ENCODE measurements at regions not wholly inside any gene's neighbourhood (a gene's known extent, or its start where the extent isn't known, plus 50 kb on each side); places are given as distances from the start of the nearest gene placed in this dataset.

DNA sequence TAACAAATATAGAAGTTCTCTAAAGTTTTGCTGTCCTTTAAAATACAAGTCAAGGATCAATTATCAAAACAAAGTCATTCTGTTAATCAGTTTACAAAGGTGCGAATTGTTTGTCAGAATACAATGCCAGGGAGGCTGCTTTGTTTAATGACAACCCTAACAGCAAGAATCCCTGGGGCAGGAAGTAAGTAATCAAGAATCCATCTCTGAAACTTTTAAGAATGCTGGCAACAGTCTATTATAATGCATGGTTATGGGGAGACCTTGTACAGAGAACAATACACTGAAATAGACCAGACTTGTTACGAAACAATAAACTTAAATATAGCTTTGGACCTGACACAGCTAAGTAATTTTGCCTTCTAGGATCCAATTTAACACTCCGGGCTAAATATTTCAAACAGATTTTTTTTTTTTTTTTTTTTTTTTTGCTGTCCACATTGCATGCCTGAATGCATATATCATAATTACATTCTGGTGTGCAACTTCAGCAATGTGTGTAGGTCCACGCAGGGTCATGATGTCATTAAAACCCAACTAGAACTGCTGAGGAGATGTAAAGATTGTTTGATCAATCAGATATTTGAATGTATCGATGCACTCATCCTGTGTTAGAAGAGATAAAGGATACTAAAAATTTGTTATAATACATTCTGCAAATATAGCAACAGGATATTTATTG is 421.3 kb downstream of the CETN3 start:
- Histone ChIP-seq H3K4me1 (ENCODE audit: control insufficient read depth, extremely low read depth, insufficient read depth, low read length) (no peaks in the 10 kb centered on the region), H3K9me1 (replicated peaks; ENCODE audit: control insufficient read depth, extremely low read depth, insufficient read depth, low read length) (no peaks in the 10 kb centered on the region), H2AFZ (ENCODE audit: low read depth, low read length) (no peak overlapping the region), H3K27me3 (ENCODE audit: control insufficient read depth in 2 of 2, insufficient read depth in 2 of 2, low read length in 2 of 2) (no peaks in the 10 kb centered on the region), H4K20me1 (replicated peaks; ENCODE audit: control insufficient read depth, extremely low read depth, insufficient read depth, low read length) (no peaks in the 10 kb centered on the region), H3K9ac (replicated peaks; ENCODE audit: extremely low read depth, insufficient read depth, low read length) (no peak overlapping the region), H3K4me3 (replicated peaks in 1 of 3; ENCODE audit: insufficient read depth in 1 of 3, low read depth in 1 of 3, low read length in 3 of 3) (no peak overlapping the region), H3K79me2 (ENCODE audit: control insufficient read depth, insufficient read depth, low read length) (no peaks in the 10 kb centered on the region), H3K27ac (ENCODE audit: insufficient read depth, low read depth, low read length) (no peak overlapping the region), H3K9me3 (replicated peaks; ENCODE audit: control insufficient read depth, insufficient read depth, low read length) (no peaks in the 10 kb centered on the region), H3K4me2 (ENCODE audit: insufficient read depth, low read length) (no peak overlapping the region), H3K36me3 (ENCODE audit: control insufficient read depth in 2 of 2, extremely low read depth in 1 of 2, insufficient read depth in 2 of 2, low read length in 2 of 2) (no peaks in the 10 kb centered on the region)
- FAIRE-seq (no peak), DNase-seq (ENCODE audit: low read depth, low spot score) (no peak)
- intact Hi-C loops (cut with micrococcal nuclease) (no loop called here), dilution Hi-C loops (cut with MboI; ENCODE audit: extremely low pct_ligation_motif_present, low sequenced_read_pairs) (no loop called here)
- no TSS peak for BruUV-seq (replicated peaks)
- POLR2A ChIA-PET: no interaction called here
- CTCF ChIA-PET: interaction anchor here (0.9 kb wide), 1 partner anchor 21 kb away, joined by 4 read pairs; no protein-coding TSS in a partner anchor
- TF ChIP-seq MAX (IDR thresholded peaks at IDR 0.05; ENCODE audit: insufficient read depth, insufficient read length) (no peak), JUN (IDR thresholded peaks at IDR 0.05; ENCODE audit: borderline replicate concordance, insufficient read depth, insufficient read length, low read depth) (no peak), CTCF (IDR thresholded peaks at IDR 0.05; ENCODE audit: extremely low read depth in 1 of 2, insufficient read depth in 1 of 2, low read depth in 1 of 2, low read length in 2 of 2) (no peak), GATA2 (IDR thresholded peaks at IDR 0.05; ENCODE audit: insufficient read depth, insufficient read length, low read depth, low read length) (no peak), MYC (IDR thresholded peaks at IDR 0.05; ENCODE audit: low read depth, low read length) (no peak), POLR2A (IDR thresholded peaks at IDR 0.05; ENCODE audit: low read depth, low read length) (no peak), FOS (IDR thresholded peaks at IDR 0.05; ENCODE audit: borderline replicate concordance, insufficient read depth, low read length) (no peak), EZH2 (IDR thresholded peaks at IDR 0.05; ENCODE audit: borderline replicate concordance, low read depth, low read length, severe bottlenecking) (no peak), POLR2AphosphoS5 (IDR thresholded peaks at IDR 0.05; ENCODE audit: insufficient read depth, low read depth, low read length) (no peak)

Measured in endothelial cell of umbilical vein (primary cell).